HG03159 (cell line): ENCODE measurements at regions not wholly inside any gene's neighbourhood (a gene's known extent, or its start where the extent isn't known, plus 50 kb on each side); places are given as distances from the start of the nearest gene placed in this dataset.

Experiments
- ATAC-seq: cut with Tn5 transposase; IDR thresholded peaks from one replicate; pipeline ENCODE4 v1.9.1; 2021; ENCODE audit warnings: mild to moderate bottlenecking, moderate library complexity; ENCODE audit not compliant: unreplicated experiment

DNA sequence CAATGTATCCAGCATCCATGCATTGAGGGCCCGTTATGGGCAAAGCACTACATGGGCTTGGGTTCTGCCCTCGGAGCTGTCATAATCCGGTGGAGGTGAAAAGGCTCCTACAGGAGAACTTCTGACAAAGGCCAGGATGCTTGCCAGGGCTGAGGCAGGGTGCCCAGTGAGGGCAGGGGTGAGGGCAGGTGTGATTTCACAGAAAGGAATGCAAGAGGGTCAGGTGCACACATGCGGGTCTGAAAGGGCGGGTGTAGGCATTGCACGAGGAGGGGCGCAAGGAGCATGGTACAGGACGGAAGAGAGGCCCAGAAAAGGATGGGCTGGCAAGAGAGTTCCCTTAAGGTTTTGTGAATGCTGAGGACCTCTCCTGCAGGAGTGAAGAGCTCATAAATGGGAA lies 348.0 kb downstream of the BTBD3 start:
- ATAC-seq: no peak

DNA sequence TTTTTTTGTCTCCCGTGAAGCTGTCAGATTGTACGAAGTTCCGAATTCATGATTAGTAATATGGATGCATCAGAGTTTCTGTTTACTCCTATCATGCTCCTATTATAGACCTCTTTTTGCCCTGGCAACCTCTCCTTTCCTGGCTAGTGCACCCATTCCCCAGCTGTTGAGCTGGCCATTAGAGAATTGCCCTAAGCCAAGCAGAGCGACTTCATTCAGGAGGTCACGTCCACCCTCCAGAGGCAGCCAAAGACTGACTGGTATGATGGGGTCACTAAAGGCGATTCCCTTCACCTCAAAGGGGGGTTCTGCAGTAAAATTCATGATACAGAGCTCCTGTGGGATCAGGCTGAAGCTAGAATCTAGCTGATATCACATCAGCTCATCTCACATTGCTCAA lies 351.9 kb downstream of the BTBD3 start:
- no peak for ATAC-seq

DNA sequence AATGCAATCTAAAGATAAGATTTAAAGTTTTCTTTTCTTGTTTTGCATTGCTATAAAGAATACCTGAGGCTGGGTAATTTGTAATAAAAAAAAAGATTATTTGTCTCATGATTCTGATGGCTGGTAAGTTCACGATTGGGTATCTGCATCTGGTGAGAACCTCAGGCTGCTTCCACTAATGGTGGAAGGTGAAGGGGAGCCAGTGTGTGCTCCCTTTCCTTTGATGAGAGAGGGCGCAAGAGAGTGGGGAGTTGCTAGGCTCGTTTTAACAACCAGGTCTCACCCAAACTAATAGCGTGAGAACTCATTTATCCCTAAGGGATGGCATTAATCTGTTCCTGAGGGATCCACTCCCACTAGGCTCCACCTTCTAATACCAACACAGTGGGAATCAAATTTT lies 353.2 kb downstream of the BTBD3 start:
- no peak for ATAC-seq

DNA sequence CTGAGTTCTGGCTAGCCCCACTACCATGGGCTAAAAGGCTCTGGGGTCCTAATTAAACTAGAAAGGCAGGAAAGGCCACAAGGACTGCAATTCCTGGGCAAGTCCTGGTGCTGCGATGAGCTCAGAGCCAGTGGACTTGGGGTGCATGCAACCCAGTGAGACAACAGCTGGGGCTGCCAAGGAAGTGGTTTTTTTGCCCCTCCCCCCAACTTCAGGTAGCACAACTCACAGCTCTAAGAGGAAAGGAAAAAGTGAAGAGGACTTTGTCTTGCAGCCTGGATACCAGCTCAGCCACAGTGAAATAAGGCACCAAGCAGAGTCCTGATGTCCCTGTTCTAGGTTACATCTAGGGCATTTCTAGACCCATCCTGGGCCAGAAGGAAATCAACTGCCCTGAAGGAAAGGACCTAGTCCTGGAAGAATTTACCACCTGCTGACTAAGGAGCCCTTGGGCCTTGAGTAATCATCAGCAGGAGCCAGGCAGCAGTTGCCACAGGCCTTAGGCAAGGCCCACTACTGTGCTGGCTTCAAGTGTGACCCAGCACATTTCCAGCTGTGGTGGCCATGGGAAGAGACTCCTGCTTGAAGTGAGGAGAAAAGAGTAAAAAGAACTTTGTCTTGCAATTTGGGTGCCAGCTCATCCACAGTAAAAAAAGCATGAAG lies 358.4 kb downstream of the BTBD3 start:
- no peak for ATAC-seq

DNA sequence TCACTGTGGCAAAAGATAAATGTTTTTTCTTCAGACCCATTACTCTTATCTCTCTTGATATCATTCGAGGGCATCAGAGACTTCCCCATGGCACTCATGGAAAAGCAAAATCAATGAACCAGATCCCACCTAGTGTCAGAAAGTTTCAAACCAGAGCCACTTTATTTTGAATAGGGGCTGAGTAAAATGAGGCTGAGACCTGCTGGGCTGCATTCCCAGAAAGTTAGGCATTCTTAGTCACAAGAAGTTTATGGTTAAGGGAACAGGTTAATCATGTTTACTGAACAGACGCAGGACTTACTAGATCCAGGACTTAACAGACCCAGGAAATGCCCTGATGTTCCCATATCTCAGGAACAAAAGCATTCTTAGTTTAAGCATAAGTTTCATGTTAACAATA lies 369.9 kb downstream of the BTBD3 start:
- no peak for ATAC-seq

DNA sequence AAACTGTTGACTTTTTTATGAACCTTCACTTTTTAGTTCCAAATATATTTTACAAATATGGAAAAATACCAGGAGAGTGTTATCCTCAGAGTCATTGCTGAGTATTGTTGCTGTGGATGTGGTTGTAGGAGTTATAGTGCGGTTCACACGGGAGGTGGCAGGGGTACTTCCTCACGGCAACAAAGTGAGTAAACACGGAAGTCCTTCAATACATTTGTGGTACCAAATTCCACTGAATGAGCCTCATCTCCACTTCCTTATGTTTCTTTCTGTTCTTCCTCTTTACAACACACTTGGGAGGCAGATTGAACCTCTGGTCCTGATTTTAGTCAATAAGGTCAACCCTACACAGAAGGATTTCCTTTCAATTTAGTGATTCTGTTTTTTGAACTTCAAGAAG lies 371.8 kb downstream of the BTBD3 start:
- ATAC-seq: no peak

DNA sequence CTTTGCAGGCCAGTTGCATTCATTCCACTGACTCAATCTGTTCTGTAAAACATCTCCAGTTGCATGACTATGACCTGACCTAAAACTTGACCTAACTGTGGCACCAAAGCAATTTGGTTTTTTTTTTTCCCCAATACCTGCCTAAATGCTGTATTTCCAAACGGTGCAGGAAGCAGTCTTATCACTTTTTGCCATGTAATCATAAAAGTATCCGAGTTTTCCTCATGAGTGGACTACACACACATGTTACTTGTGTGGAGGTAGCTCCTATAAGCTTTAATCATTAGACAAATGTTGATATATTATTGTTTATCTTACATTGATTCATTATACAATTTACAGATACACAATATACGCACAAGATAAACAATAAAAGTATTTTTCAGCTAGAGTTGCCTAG lies 373.7 kb downstream of the BTBD3 start:
- no peak for ATAC-seq

DNA sequence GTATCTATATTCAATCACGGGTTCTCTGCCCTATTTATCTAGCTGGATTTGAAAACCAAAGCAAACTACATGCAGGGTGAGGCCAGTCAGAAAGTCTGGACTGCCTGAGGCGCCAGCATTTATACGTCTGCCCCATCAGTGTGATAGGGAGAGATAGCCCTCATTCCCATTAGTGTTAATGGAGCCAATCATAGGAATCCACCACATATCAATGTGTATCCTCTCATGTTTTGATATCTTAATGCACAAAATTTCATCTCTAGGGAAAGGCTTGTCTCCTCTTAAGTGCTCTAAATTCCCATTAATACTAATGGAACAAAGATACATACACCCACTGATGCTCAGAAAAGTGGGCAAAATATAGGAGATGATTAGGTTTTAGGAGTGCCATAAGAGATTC lies 376.2 kb downstream of the BTBD3 start:
- ATAC-seq: no peak

DNA sequence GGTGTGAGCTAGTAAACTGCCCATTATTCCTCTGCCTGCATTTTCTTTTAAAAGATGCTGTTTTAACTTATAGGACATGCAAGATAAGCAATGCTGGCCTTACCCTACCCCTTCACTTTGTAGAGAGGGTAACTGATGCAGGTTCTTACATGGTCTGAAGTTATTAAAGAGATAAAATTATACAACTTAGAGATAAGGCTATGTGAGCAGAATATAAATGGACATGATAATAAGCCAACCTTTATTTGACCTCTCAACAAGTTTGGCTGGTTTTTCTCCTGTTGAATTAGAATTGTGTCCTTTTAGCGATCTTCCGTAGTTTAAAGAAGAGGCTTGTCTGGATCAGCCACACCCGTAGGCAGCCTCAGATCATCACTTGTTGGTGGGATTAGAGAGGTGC lies 377.0 kb downstream of the BTBD3 start:
- ATAC-seq: no peak

DNA sequence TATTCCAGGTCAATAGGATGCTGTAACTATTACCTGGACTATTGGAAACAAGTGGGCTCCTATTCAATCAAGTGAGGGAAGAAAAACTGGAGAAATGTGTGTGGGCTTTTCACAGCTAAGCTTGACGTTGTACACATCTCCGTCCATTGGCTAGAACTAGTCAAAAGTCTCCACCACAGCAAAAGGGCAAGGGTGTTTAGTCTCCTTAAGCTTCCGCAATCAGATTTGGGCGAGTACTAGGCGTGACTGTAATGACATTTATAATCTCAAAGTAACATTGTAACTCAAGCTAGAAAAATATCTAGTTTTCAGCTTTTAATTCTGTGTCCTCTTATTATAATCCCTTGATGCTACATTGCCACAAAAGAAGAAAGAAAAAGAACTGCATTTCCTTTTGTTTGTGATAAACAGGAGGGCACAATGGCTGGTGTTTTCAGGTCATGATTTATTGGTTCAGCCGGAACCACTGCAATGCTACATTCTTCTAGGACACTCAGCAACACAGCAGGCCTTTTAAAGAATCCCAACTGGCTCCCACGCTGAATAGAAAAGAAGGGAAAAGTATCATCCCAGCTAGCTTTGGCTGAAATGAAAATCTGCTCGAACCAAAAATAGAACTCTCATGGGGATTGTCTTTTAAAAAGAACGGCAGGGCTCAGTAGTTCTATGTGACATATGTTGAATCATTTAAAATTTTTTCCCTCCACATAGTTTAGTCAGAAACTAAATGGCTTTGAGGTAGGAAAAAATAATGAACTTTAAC lies 387.7 kb downstream of the BTBD3 start:
- no peak for ATAC-seq

DNA sequence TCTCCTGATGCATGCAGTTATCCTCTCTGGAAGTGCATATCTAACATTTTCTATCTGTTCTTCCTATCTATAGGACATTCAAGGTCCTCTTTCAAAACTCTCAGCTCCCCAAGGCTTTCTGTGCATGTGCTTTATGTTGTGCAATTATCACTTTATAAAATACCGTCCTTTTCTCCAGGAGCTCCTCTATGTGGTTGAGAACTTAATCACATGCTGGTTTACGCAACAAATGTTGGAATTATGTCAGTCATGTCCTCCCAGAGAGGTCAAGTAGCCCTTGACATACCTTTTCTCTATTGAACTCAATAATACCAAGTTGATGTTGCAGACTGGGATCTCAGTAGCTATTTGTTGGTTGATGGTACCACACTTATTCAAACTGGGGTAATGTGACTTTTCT lies 388.4 kb downstream of the BTBD3 start:
- ATAC-seq: no peak

DNA sequence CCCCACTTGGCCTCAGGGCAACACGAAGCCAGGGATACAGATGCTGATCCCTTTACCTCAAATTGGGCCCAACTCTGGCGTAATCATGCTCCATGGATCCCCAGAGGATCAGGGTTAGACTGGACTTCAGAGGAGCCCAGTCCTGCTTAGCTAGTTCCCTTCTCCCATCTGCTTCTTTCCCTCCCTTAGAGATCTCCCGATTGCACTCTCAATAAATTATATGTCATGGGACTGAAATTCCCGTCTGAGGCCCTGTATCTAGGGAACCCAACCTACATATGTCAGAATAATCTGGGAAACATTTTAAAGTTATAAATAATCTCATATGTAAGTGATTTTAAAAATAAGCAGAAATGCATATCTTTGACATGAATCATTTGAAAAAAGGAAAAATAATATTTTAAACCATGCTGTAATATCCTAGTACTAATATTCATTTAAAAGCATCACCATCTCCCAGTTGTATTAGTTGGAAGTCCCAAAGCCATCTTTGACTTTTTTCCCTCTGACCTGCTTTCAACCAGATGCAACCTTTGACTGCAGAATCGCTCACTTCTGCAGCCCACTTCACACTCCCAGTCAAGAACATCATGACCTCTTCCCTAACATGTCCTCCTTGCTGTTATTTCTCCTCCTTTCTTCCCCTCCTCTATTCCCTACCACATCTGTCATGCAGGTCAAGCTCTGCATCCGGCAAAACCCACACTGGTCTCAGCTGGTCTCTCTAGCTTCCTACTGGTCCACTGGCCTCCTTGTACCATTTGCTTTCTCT lies 393.6 kb downstream of the BTBD3 start:
- no peak for ATAC-seq

DNA sequence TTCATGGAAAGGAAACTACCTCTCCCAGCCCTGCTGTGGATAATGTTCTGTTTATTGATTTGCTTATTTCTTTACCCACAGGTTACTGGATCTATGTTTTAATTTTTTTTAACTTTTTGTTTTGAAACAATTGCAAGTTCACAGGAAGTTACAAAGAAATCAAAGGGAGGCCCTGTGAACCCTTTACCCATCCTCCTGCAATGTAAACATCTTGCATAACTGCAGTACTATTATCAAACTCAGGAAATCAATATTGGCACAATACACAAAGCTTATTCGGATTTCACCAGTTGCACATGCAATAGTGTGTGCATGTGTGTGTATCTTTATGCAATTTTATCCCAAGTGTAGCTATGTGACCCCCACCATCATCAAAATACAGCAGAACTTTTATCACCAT lies 398.0 kb downstream of the BTBD3 start:
- ATAC-seq: no peak

DNA sequence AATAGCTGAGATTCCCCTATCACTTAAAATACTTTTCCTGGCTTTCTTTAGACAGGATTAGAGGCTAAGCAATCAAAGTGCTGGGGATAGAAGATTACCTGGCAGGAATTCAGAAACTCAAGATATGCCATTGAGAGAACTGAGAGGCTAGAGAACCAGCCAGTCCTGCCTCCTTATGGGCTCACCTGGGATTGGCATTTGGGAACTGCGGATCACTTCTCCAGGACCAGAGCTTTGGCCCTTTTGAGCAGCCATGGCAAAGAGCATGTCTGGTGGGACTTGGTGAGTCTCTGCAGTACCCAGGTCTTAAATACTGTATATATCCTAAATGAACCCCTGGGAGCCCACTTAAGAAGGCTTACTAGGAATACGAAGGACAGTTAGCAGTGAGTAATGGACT lies 399.1 kb downstream of the BTBD3 start:
- ATAC-seq: no peak

DNA sequence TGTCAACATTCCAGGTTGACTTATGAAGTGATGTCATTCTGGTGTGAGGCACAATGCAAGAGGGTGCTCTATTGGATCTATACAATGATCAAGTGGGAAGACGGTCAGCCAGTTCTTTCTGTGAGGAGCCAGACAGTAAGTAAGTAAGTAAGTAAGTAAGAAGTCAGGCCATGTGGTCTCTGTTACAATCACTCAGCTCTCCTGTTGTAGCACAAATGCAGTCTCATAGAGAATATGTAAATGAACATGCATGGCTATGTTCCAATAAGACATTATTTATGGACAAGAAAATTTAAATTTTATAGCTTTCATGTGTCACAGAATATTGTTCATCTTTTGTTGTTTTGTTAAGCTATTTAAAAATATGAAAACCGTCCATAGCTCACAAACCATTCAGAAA lies 399.7 kb downstream of the BTBD3 start:
- ATAC-seq: no peak

DNA sequence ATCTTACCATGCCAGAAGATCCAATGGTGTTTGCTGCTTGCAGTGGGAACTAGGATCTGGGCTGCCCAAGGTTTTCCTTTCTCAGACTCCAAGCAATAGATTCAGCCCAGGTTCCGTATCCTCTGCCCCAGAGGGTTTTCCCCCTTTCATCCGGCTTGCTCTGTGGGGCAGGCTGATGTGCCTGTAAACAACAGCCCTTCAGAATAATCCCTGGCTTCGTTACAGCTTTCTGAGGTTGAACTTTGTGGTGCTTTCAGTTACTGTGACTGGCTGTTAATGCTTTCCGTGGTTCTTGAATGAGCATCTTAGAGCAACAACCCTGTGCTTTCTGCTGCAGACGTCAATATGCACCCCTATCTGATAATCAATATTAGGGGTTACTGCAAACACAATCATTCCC lies 400.4 kb downstream of the BTBD3 start:
- no peak for ATAC-seq

DNA sequence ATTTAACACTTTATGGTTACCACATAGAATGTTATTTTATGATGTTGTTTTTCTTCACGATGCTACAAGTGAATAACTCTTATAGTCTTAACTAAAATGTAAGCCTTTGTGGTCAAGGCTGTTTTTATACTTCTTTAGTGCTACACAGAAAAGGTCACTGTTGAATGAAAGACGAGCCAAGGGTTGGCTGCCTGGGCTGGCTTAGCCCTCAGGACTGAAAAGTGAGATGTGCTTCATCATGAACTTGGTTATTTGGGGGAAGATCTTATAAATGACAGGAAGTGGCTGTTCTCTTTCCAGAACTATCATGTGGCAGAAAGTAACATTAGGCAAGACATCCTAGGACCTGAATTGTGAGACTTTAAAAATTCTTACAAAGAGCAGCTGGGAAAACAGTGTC lies 404.0 kb downstream of the BTBD3 start:
- ATAC-seq: no peak

DNA sequence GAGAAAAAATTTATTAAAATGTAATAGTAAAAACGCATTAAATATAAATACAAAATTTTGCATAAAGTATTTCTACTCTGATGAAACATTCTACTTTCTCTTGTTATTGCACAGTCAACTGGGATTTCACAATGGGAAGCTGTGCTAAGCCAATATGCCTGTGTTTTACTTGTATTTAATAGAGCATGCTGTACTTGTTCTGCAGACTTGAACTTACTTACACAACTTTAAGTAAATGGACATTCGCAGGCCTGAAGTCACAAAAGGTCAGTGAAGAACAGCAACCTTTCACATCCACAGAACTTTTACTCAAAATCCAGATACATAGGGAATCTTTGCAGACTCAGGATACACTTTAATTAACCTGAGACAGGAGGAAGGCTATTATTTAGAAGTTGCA lies 409.5 kb downstream of the BTBD3 start:
- ATAC-seq: no peak

DNA sequence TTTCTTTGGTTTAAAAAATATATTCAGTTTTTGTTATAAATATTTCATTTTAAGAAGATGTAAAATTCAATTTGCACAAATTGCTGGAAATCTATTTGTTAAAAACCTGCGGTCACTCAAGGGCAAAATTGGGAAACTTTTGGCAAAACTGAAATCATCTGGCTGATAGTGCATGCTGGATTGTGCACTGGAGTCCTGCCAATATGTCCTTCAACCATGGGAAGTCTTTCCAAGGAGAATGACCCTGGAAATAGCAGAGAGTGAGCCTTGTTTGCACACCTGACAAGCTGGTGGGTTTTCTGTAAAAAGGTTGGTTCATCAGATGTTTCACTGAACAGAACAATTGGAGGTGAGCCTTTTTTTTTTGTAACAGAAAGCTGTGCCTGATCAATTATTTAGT lies 413.5 kb downstream of the BTBD3 start:
- no peak for ATAC-seq

DNA sequence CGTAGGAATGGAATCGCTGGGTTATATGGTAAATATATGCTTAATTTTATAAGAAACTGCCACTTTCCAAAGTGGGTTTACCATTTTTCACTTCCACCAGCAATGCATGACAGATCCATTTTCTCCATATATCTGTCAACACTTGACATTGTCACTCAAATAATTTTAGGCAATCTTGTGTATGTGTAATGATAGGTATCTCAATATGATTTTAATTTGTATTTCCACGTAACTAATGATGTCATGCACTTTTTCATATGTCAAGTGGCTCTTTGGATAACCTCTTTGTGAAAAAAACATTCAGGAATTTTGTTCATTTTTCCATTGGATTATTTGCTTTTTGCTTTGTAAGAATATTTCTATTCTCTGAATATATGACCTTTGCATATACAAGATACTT lies 419.9 kb downstream of the BTBD3 start:
- no peak for ATAC-seq

DNA sequence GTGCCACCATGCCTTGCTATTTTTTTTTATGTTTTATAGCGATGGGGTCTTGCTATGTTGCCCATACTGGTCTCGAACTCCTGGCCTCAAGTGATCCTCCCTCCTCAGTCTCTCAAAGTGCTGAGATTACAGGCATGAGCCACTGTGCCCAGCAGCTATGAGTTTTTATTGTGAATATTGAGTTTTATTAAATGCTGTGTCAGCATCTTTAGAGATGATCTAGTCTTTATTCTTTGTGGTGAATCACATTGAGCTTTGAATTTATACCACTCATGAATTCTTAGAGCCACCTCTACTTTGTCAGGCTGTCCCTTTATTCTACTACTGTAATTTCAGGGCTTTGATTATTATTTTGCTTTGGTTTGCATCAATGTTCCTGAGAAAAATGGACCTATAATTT lies 428.3 kb downstream of the BTBD3 start:
- no peak for ATAC-seq

DNA sequence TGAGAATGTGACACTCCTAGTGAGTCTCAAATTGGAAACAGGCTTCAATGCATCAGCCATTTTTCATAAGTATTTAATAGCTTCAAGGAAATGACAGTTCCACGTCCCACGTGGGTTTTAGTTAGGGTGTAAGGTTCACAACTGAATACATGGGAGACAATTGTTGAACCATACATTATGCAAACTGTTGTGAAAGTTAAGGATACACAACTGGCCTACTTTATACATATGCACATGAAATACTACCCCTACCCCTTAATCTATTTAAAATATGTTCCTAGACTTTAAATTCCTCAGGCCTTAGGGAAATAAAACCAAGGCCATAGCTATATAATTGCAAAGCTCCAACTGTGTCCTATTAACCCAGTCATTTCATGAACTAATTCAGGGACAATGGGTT lies 436.1 kb downstream of the BTBD3 start:
- ATAC-seq: no peak
